ENCODE measurements at regions not wholly inside any gene's neighbourhood (a gene's known extent, or its start where the extent isn't known, plus 50 kb on each side); places are given as distances from the start of the nearest gene placed in this dataset.

GRCh38 chr11:110785398-110785797 is 73.2 kb upstream of the ARHGAP20 start:
- H3K4me3 ChIP-seq (ENCODE audit: low read depth, low read length) = no peak overlapping the region
- no peak for TF ChIP-seq CTCF (IDR thresholded peaks at IDR 0.05; ENCODE audit: low read depth, low read length)

GRCh38 chr11:110782616-110783015 is 70.4 kb upstream of the ARHGAP20 start:
- no peak for TF ChIP-seq CTCF (IDR thresholded peaks at IDR 0.05; ENCODE audit: low read depth, low read length)
- H3K4me3 ChIP-seq (ENCODE audit: low read depth, low read length) = no peak overlapping the region

GRCh38 chr11:110779108-110779507 is 66.9 kb upstream of the ARHGAP20 start:
- TF ChIP-seq CTCF (IDR thresholded peaks at IDR 0.05; ENCODE audit: low read depth, low read length) = no peak
- H3K4me3 ChIP-seq (ENCODE audit: low read depth, low read length) = no peak overlapping the region

GRCh38 chr11:110778343-110778742 is 66.1 kb upstream of the ARHGAP20 start:
- TF ChIP-seq CTCF (IDR thresholded peaks at IDR 0.05; ENCODE audit: low read depth, low read length) = no peak
- H3K4me3 ChIP-seq (ENCODE audit: low read depth, low read length) = no peak overlapping the region

- no peak for TF ChIP-seq CTCF (IDR thresholded peaks at IDR 0.05; ENCODE audit: low read depth, low read length)
- H3K4me3 ChIP-seq (ENCODE audit: low read depth, low read length) = no peak overlapping the region
Observed at GRCh38 chr11:110777775-110778174, 65.5 kb upstream of the ARHGAP20 start.

- no peak overlapping the region for H3K4me3 ChIP-seq (ENCODE audit: low read depth, low read length)
- no peak for TF ChIP-seq CTCF (IDR thresholded peaks at IDR 0.05; ENCODE audit: low read depth, low read length)
Observed at GRCh38 chr11:110776081-110776480, 63.8 kb upstream of the ARHGAP20 start.

DNA sequence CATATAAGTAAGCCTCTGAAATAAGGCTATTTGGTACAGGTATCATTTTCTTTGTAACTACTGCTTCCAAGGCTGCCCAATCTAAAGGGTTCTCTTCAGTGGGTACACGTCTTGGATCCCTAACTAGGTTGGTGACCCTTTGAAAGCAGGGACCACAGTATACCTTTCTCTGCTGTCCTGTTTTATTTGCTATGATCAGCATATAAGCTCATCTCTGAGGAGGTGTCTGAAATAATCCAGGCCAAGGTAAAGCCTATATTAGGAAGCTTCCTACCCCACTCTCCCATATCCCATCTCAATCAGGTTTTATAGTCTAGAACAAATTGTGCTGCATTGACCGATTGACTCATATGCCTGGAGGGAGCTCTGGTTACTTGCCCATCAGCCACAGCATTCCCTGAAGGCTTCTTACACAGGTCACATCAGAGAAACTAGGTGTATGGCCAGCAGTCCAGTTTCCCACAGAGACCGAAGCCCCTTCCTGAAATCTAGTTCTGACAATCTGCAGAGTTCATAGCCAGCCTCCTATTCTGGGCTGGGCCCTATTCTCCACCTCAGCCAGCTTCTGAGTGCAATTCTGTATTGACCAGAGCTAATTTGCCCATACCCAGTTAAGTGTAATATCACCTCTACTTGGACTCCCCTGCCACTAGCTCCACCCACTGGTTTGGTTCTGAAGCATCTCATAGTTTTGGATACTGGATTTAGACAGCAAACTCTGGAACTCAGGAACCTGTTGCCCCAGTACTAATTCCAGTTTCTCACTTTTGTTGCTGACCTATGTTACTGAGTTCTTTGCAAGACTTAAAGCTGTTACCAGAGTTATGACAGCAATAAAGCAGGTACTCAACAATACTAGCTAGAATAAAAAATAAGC is 62.1 kb upstream of the ARHGAP20 start:
- no peak overlapping the region for H3K4me3 ChIP-seq (ENCODE audit: low read depth, low read length)
- TF ChIP-seq CTCF (IDR thresholded peaks at IDR 0.05; ENCODE audit: low read depth, low read length) = no peak

All from WI38 (cell line).